BJ (cell line): ENCODE measurements at regions not wholly inside any gene's neighbourhood (a gene's known extent, or its start where the extent isn't known, plus 50 kb on each side); places are given as distances from the start of the nearest gene placed in this dataset.

Experiments used
- CTCF ChIA-PET: fragments of 350-600 bp; formaldehyde crosslinking; extraction: SDS; loops from one replicate; lab custom pipeline; 2021; ENCODE audit warnings: antibody characterized with exemption, inconsistent platforms; lab: Yijun Ruan, JAX
- POLR2A ChIA-PET: fragments of 300-600 bp; sonication (Branson Sonifier 250); formaldehyde crosslinking; extraction: SDS; loops from one replicate; lab custom pipeline; 2021; ENCODE audit warnings: antibody characterized with exemption; lab: Charles Lee
- DNase-seq: peaks from one replicate; pipeline ENCODE4 v3.0.0-alpha.2; 2011; ENCODE audit warnings: low read depth
- H3K27me3 ChIP-seq: 2 replicates; pipeline ENCODE4 v1.6.0; 2011; ENCODE audit warnings: low read length; ENCODE audit not compliant: control insufficient read depth, insufficient read depth
- H3K36me3 ChIP-seq: 2 replicates; pipeline ENCODE4 v1.5.1; 2011; ENCODE audit warnings: low read length; ENCODE audit not compliant: control insufficient read depth, insufficient read depth
- H3K4me3 ChIP-seq: 2 replicates; pipeline ENCODE4 v1.5.1; 2011; ENCODE audit warnings: low read depth, mild to moderate bottlenecking, control low read depth, low read length
- CTCF ChIP-seq: IDR thresholded peaks from 2 replicates; pipeline ENCODE4 v1.5.1; 2011; ENCODE audit warnings: low read depth, mild to moderate bottlenecking, control low read depth, inconsistent platforms, low read length, moderate library complexity; ENCODE audit not compliant: insufficient read depth

- POLR2A ChIA-PET = no interaction called here
- TF ChIP-seq CTCF = no peak
- DNase-seq = no peak
Measured at GRCh38 chr7:33821970-33822369, 83.4 kb upstream of the BMPER start.

GRCh38 chr7:33823913-33824312 lies 81.4 kb upstream of the BMPER start:
- H3K4me3 ChIP-seq = no peak overlapping the region
- H3K36me3 ChIP-seq = no peaks in the 10 kb centered on the region
- POLR2A ChIA-PET = no interaction called here
- CTCF ChIA-PET = interaction anchor here (1.0 to 1.1 kb wide), 2 partner anchors 72 to 79 kb away, joined by 3 to 4 read pairs; no protein-coding TSS in a partner anchor
- TF ChIP-seq CTCF = no peak
- H3K27me3 ChIP-seq = no peaks in the 10 kb centered on the region
- DNase-seq = no peak

More at GRCh38 chr7:33821970-33822369, 83.4 kb upstream of the BMPER start:
- CTCF ChIA-PET = interaction anchor here (0.5 to 2.9 kb wide), 2 partner anchors 14 to 301 kb away, joined by 3 to 7 read pairs; no protein-coding TSS in a partner anchor
- Histone ChIP-seq H3K27me3 (no peaks in the 10 kb centered on the region), H3K4me3 (no peak overlapping the region), H3K36me3 (no peaks in the 10 kb centered on the region)

- POLR2A ChIA-PET = no interaction called here
- no peaks in the 10 kb centered on the region for H3K36me3 ChIP-seq
- no peak for TF ChIP-seq CTCF
- CTCF ChIA-PET = interaction anchor here (1.0 to 1.1 kb wide), 2 partner anchors 71 to 78 kb away, joined by 3 to 4 read pairs; no protein-coding TSS in a partner anchor
- no peak overlapping the region for H3K4me3 ChIP-seq
- no peak for DNase-seq
- H3K27me3 ChIP-seq = no peaks in the 10 kb centered on the region
Measured at GRCh38 chr7:33824911-33825459, 80.4 kb upstream of the BMPER start.

- Histone ChIP-seq H3K36me3 (no peaks in the 10 kb centered on the region), H3K4me3 (no peak overlapping the region), H3K27me3 (no peaks in the 10 kb centered on the region)
- ChIA-PET CTCF (no interaction called here), POLR2A (no interaction called here)
- no peak for DNase-seq
- no peak for TF ChIP-seq CTCF
Measured at GRCh38 chr7:33825644-33826043, 79.7 kb upstream of the BMPER start.

GRCh38 chr7:33829536-33829935 lies 75.8 kb upstream of the BMPER start:
- TF ChIP-seq CTCF = no peak
- H3K27me3 ChIP-seq = no peaks in the 10 kb centered on the region
- no peak overlapping the region for H3K4me3 ChIP-seq
- no peak for DNase-seq
- CTCF ChIA-PET = no interaction called here
- H3K36me3 ChIP-seq = no peaks in the 10 kb centered on the region
- POLR2A ChIA-PET = no interaction called here
